ENCODE measurements at regions not wholly inside any gene's neighbourhood (a gene's known extent, or its start where the extent isn't known, plus 50 kb on each side); places are given as distances from the start of the nearest gene placed in this dataset.
"Not testable (repeated sequence)": the region's sequence is repeated elsewhere in the genome, so short reads cannot be mapped to it uniquely, and the experiment has no call there.

DNA sequence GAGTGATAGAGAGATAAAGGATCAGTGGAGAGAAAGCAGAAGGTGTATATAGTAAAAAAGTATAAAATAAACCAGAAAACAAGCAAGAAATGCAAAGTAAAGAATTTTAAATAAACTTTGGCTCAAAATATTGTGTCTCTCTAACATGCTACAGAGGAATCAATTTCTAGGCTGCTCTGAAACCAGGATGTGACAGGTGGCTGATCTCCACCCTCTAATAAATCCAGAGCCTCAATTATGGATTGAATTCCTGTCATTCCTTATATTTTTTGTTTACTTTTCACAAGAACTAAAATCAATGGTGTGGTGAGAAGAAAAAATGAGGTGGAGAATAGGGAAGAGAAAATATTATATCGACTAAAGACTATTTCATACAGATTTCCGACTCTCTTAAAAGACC lies 965.1 kb upstream of the SEMA6A start:
- TF ChIP-seq POLR2A (IDR thresholded peaks at IDR 0.05): no peak
- no peak for TF ChIP-seq POLR2AphosphoS5 (IDR thresholded peaks at IDR 0.05)
- intact Hi-C loops (cut with DNase I; ENCODE audit: low total_unique reads): no loop called here
- Histone ChIP-seq H3K4me1 (no peaks in the 10 kb centered on the region), H3K36me3 (no peaks in the 10 kb centered on the region), H3K27me3 (replicated peaks in 1 of 7) (no peaks in the 10 kb centered on the region), H3K4me3 (no peak overlapping the region), H3K27ac (no peak overlapping the region), H3K9me3 (peaks cover 0 to 8% (median 0%) of the 10 kb centered on the region in 8 donors)
- DNase-seq: no peak
- 84 to 94% (median 89%) methylated on average over 2 of the region's 2 CpGs for WGBS, 5 donors

GRCh38 chr5:117533792-117534191 lies 959.2 kb upstream of the SEMA6A start:
- Histone ChIP-seq H3K9me3 (peaks cover 0 to 6% (median 2%) of the 10 kb centered on the region in 8 donors), H3K27ac (no peak overlapping the region), H3K4me1 (no peaks in the 10 kb centered on the region), H3K4me3 (no peak overlapping the region), H3K36me3 (no peaks in the 10 kb centered on the region), H3K27me3 (replicated peaks in 1 of 7) (no peaks in the 10 kb centered on the region)
- TF ChIP-seq POLR2A (IDR thresholded peaks at IDR 0.05) (no peak), POLR2AphosphoS5 (IDR thresholded peaks at IDR 0.05) (no peak)
- TF ChIP-seq, protein P1, sequence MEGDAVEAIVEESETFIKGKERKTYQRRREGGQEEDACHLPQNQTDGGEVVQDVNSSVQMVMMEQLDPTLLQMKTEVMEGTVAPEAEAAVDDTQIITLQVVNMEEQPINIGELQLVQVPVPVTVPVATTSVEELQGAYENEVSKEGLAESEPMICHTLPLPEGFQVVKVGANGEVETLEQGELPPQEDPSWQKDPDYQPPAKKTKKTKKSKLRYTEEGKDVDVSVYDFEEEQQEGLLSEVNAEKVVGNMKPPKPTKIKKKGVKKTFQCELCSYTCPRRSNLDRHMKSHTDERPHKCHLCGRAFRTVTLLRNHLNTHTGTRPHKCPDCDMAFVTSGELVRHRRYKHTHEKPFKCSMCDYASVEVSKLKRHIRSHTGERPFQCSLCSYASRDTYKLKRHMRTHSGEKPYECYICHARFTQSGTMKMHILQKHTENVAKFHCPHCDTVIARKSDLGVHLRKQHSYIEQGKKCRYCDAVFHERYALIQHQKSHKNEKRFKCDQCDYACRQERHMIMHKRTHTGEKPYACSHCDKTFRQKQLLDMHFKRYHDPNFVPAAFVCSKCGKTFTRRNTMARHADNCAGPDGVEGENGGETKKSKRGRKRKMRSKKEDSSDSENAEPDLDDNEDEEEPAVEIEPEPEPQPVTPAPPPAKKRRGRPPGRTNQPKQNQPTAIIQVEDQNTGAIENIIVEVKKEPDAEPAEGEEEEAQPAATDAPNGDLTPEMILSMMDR (IDR thresholded peaks at IDR 0.05 in 8 of 11, conservative IDR thresholded peaks at IDR 0.05 in 3 of 11): no peak
- intact Hi-C loops (cut with DNase I; ENCODE audit: low total_unique reads): no loop called here
- WGBS, 5 donors: 92 to 100% (median 95%) methylated on average over 2 of the region's 2 CpGs
- DNase-seq: no peak

GRCh38 chr5:117533051-117533670 lies 958.5 kb upstream of the SEMA6A start:
- H3K27ac ChIP-seq; H3K4me3 ChIP-seq; H3K9me3 ChIP-seq; H3K27me3 ChIP-seq (replicated peaks in 1 of 7); intact Hi-C loops (cut with DNase I; ENCODE audit: low total_unique reads); H3K4me1 ChIP-seq; H3K36me3 ChIP-seq: not testable (repeated sequence)
- WGBS, 5 donors: 93 to 97% (median 94%) methylated on average over 27 to 30 of the region's 30 CpGs
- DNase-seq: peak; percentile 32

DNA sequence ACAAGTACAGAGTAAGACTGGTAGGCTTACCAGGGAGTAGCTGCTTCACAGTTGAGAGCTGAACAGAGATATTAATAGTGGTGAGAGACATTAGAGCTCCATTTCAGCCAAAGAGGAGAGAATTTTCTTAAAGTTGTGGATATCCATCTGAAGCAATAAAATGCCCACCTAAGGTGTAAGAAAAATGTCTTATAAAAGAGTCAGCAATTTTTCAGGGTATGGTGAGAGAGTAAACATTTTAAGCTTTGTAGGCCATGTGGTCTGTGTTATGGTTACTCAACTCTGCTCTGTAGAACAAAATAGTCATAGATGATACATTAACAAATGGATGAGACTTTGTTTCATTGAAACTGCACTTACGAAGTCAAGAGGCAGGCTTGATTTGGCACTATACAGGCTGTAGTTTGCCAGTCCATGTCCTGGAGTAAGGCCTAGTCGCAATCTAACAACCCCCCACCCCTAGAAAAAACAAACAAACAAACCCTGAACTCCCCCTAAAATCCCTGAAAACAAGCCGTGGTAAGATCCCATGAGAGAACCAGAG lies 945.4 kb upstream of the SEMA6A start:
- H3K36me3 ChIP-seq: no peaks in the 10 kb centered on the region
- H3K27ac ChIP-seq: no peak overlapping the region
- TF ChIP-seq POLR2A (IDR thresholded peaks at IDR 0.05) (no peak), POLR2AphosphoS5 (IDR thresholded peaks at IDR 0.05) (no peak)
- TF ChIP-seq, protein P1 (IDR thresholded peaks at IDR 0.05 in 8 of 11, conservative IDR thresholded peaks at IDR 0.05 in 3 of 11): no peak
- intact Hi-C loops (cut with DNase I; ENCODE audit: low total_unique reads): no loop called here
- no peak overlapping the region for H3K4me3 ChIP-seq
- H3K27me3 ChIP-seq (replicated peaks in 1 of 7): no peaks in the 10 kb centered on the region
- H3K4me1 ChIP-seq: no peaks in the 10 kb centered on the region
- DNase-seq: no peak
- WGBS, 5 donors: 56 to 86% (median 79%) methylated on average over 3 of the region's 3 CpGs
- H3K9me3 ChIP-seq: peaks cover 0 to 12% (median 2%) of the 10 kb centered on the region in 8 donors

- Histone ChIP-seq H3K4me3 (no peak overlapping the region), H3K27ac (no peak overlapping the region), H3K9me3 (no peaks in the 10 kb centered on the region), H3K27me3 (replicated peaks in 1 of 7) (no peaks in the 10 kb centered on the region), H3K36me3 (no peaks in the 10 kb centered on the region), H3K4me1 (no peaks in the 10 kb centered on the region)
- intact Hi-C loops (cut with DNase I; ENCODE audit: low total_unique reads): no loop called here
- 66 to 83% (median 74%) methylated on average over 2 of the region's 2 CpGs for WGBS, 5 donors
- no peak for DNase-seq
- no peak for TF ChIP-seq POLR2AphosphoS5 (IDR thresholded peaks at IDR 0.05)
- TF ChIP-seq, protein P1 (IDR thresholded peaks at IDR 0.05 in 8 of 11, conservative IDR thresholded peaks at IDR 0.05 in 3 of 11): no peak
- no peak for TF ChIP-seq POLR2A (IDR thresholded peaks at IDR 0.05)
These were observed 929.7 kb upstream of the SEMA6A start for GRCh38 chr5:117504305-117504704.

Measured in spleen (tissue), 11 donors.